ENCODE measurements at regions not wholly inside any gene's neighbourhood (a gene's known extent, or its start where the extent isn't known, plus 50 kb on each side); places are given as distances from the start of the nearest gene placed in this dataset.

DNA sequence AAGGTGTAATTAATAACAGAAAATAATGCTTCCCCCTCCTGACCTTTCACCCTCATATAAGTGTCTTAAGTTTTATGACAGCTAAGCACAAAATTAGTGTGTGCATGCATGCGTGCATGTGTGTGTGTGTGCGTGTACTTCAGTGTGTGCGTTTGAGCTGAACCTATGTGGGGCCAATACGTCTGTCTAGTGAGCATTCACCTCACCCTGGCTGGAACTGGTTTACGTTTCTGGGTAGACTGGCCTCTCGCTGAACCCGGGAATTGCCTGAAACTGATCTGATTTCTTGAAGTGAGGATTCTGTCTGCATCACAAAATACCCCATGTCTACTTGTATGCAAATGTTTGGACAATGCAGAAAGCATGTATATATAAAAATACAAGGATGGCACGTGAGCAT lies 68.2 kb upstream of the TBX3 start:
- no peak for DNase-seq (ENCODE audit: low read depth, low spot score)

More for the DNA sequence above, 68.2 kb upstream of the TBX3 start:
- intact Hi-C loops (cut with micrococcal nuclease) (no loop called here), dilution Hi-C loops (cut with MboI; ENCODE audit: extremely low pct_ligation_motif_present, low sequenced_read_pairs) (no loop called here)
- H3K79me2 ChIP-seq (ENCODE audit: control insufficient read depth, insufficient read depth, low read length) = no peaks in the 10 kb centered on the region
- H3K4me2 ChIP-seq (ENCODE audit: insufficient read depth, low read length) = no peak overlapping the region
- H3K36me3 ChIP-seq (ENCODE audit: control insufficient read depth in 2 of 2, extremely low read depth in 1 of 2, insufficient read depth in 2 of 2, low read length in 2 of 2) = no peaks in the 10 kb centered on the region
- H3K27ac ChIP-seq (ENCODE audit: insufficient read depth, low read depth, low read length) = no peak overlapping the region
- H3K27me3 ChIP-seq (ENCODE audit: control insufficient read depth in 2 of 2, insufficient read depth in 2 of 2, low read length in 2 of 2) = no peaks in the 10 kb centered on the region
- H2AFZ ChIP-seq (ENCODE audit: low read depth, low read length) = no peak overlapping the region
- H3K4me3 ChIP-seq (replicated peaks in 1 of 3; ENCODE audit: insufficient read depth in 1 of 3, low read depth in 1 of 3, low read length in 3 of 3) = no peak overlapping the region
- no TSS peak for BruUV-seq (replicated peaks)
- no peaks in the 10 kb centered on the region for H3K4me1 ChIP-seq (ENCODE audit: control insufficient read depth, extremely low read depth, insufficient read depth, low read length)
- no peaks in the 10 kb centered on the region for H3K9me1 ChIP-seq (replicated peaks; ENCODE audit: control insufficient read depth, extremely low read depth, insufficient read depth, low read length)
- no peak for FAIRE-seq
- no peaks in the 10 kb centered on the region for H4K20me1 ChIP-seq (replicated peaks; ENCODE audit: control insufficient read depth, extremely low read depth, insufficient read depth, low read length)
- no peaks in the 10 kb centered on the region for H3K9me3 ChIP-seq (replicated peaks; ENCODE audit: control insufficient read depth, insufficient read depth, low read length)
- CTCF ChIA-PET = no interaction called here
- POLR2A ChIA-PET = no interaction called here
- no peak overlapping the region for H3K9ac ChIP-seq (replicated peaks; ENCODE audit: extremely low read depth, insufficient read depth, low read length)
- TF ChIP-seq MAX (IDR thresholded peaks at IDR 0.05; ENCODE audit: insufficient read depth, insufficient read length) (no peak), POLR2A (IDR thresholded peaks at IDR 0.05; ENCODE audit: low read depth, low read length) (no peak), MYC (IDR thresholded peaks at IDR 0.05; ENCODE audit: low read depth, low read length) (no peak), JUN (IDR thresholded peaks at IDR 0.05; ENCODE audit: borderline replicate concordance, insufficient read depth, insufficient read length, low read depth) (no peak), CTCF (IDR thresholded peaks at IDR 0.05; ENCODE audit: extremely low read depth in 1 of 2, insufficient read depth in 1 of 2, low read depth in 1 of 2, low read length in 2 of 2) (no peak), POLR2AphosphoS5 (IDR thresholded peaks at IDR 0.05; ENCODE audit: insufficient read depth, low read depth, low read length) (no peak), FOS (IDR thresholded peaks at IDR 0.05; ENCODE audit: borderline replicate concordance, insufficient read depth, low read length) (no peak), EZH2 (IDR thresholded peaks at IDR 0.05; ENCODE audit: borderline replicate concordance, low read depth, low read length, severe bottlenecking) (no peak), GATA2 (IDR thresholded peaks at IDR 0.05; ENCODE audit: insufficient read depth, insufficient read length, low read depth, low read length) (no peak)

All from endothelial cell of umbilical vein (primary cell).